ENCODE measurements at regions not wholly inside any gene's neighbourhood (a gene's known extent, or its start where the extent isn't known, plus 50 kb on each side); places are given as distances from the start of the nearest gene placed in this dataset.

DNA sequence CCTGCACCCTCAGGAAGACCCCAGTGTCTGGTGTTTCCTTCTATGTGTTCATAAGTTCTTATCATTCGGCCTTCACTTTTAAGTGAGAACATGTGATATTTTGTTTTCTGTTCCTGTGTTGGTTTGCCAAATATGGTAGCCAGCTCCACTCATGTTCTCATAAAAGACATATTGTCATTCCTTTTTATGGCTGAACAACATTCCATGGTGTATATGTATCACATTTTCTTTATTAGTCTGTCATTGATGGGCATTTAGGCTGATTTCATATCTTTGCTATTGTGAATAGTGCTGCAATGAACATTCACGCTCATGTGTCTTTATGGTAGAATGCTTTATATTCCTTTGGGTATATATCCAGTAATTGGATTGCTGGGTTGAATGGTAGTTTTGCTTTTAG lies 645.1 kb downstream of the SLC16A7 start:
- H3K9me3 ChIP-seq (ENCODE audit: low read length) = no peaks in the 10 kb centered on the region

DNA sequence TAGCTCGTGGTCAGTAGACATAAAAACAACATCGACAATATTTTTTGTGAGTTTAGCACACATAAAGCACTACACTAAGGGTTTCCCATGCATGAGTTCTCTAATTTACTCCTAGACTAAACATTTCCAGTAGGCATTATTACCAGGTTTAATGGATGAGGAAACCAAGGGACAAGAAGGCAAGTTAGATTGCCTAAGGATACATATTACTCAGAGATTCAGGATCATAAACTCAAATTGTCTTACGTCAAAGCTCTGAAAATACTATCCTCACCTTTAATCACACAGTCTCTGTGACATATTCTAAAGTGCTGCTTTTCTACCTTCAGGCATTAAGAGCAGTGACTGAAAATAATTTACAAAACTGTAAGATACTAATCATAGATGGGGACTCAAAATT lies 655.3 kb downstream of the SLC16A7 start:
- H3K4me3 ChIP-seq (ENCODE audit: low read depth, low read length, poor library complexity, severe bottlenecking) = no peak overlapping the region
- no TSS peak for BruUV-seq (replicated peaks)
- no peaks in the 10 kb centered on the region for H3K9me3 ChIP-seq (ENCODE audit: low read length)
- no peak overlapping the region for H2AFZ ChIP-seq (ENCODE audit: low read length)
- intact Hi-C loops (cut with micrococcal nuclease; ENCODE audit: unreplicated experiment) = no loop called here
- no peaks in the 10 kb centered on the region for H3K36me3 ChIP-seq (ENCODE audit: insufficient read depth, low read length)
- no peak for TF ChIP-seq EZH2phosphoT487 (IDR thresholded peaks at IDR 0.05; ENCODE audit: borderline replicate concordance, low read depth, low read length)
- TF ChIP-seq CTCF (conservative IDR thresholded peaks at IDR 0.05; ENCODE audit: low read length) = no peak
- no peak overlapping the region for H3K4me2 ChIP-seq (ENCODE audit: low read length)
- ChIA-PET CTCF (ENCODE audit: unreplicated experiment) (no interaction called here), POLR2A (no interaction called here)
- H4K20me1 ChIP-seq (ENCODE audit: insufficient read depth, low read length) = peaks cover 3% of the 10 kb centered on the region; the same call in 1 of the 2 replicates
- no peak for DNase-seq (ENCODE audit: low spot score)
- no peaks in the 10 kb centered on the region for H3K4me1 ChIP-seq (ENCODE audit: insufficient read depth, low read length, poor library complexity, severe bottlenecking)
- H3K9me2 ChIP-seq (ENCODE audit: insufficient read depth, low read length) = no peaks in the 10 kb centered on the region
- H3K27ac ChIP-seq (ENCODE audit: low read depth, low read length, poor library complexity, severe bottlenecking) = no peak overlapping the region
- H3K79me2 ChIP-seq (ENCODE audit: insufficient read depth, low read depth, low read length) = no peaks in the 10 kb centered on the region

More for the DNA sequence above, 645.1 kb downstream of the SLC16A7 start:
- Histone ChIP-seq H3K4me3 (ENCODE audit: low read depth, low read length, poor library complexity, severe bottlenecking) (no peak overlapping the region), H3K27ac (ENCODE audit: low read depth, low read length, poor library complexity, severe bottlenecking) (no peak overlapping the region), H3K4me1 (ENCODE audit: insufficient read depth, low read length, poor library complexity, severe bottlenecking) (no peaks in the 10 kb centered on the region), H3K9me2 (ENCODE audit: insufficient read depth, low read length) (no peaks in the 10 kb centered on the region), H3K36me3 (ENCODE audit: insufficient read depth, low read length) (no peaks in the 10 kb centered on the region), H2AFZ (ENCODE audit: low read length) (no peak overlapping the region), H3K4me2 (ENCODE audit: low read length) (no peak overlapping the region), H4K20me1 (ENCODE audit: insufficient read depth, low read length) (no peaks in the 10 kb centered on the region), H3K79me2 (ENCODE audit: insufficient read depth, low read depth, low read length) (no peaks in the 10 kb centered on the region)
- no peak for DNase-seq (ENCODE audit: low spot score)
- intact Hi-C loops (cut with micrococcal nuclease; ENCODE audit: unreplicated experiment) = no loop called here
- CTCF ChIA-PET (ENCODE audit: unreplicated experiment) = no interaction called here
- TF ChIP-seq EZH2phosphoT487 (IDR thresholded peaks at IDR 0.05; ENCODE audit: borderline replicate concordance, low read depth, low read length) (no peak), CTCF (conservative IDR thresholded peaks at IDR 0.05; ENCODE audit: low read length) (no peak)
- BruUV-seq (replicated peaks) = no TSS peak
- POLR2A ChIA-PET = no interaction called here

DNA sequence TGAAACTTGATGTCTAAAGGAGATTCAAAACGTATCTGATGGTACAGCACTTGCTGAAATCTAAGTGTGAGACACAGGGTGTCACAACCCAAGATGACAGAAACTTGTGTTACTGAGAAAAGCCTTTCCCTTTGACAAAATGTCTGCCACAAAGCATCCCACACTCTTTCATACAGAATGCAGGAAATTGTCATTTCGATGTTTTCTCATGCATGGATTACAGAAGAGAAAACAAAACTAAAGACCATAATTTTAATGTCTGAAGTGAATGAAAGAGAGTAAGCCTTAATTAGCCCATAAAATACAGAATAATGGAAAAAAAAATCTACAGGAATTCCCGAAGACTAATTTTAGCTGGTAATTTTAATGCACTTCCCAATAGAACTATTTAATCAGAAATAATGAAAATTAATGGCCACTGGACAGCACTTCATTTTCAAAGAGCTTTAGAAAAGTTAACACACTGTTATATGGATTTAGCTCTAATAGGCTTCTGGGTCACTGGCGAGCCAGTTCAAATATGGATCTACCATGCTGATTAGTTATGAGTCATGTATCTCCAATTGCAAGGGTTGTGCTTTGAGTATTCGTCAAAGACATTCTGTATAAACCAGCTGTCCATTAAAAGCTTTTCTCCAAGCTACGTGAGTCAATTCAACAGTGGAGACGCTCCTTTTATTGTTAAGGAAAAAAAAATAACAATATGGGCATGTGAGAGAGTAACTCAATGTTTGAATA lies 656.7 kb downstream of the SLC16A7 start:
- intact Hi-C loops (cut with micrococcal nuclease; ENCODE audit: unreplicated experiment) = no loop called here
- H3K79me2 ChIP-seq (ENCODE audit: insufficient read depth, low read depth, low read length) = no peaks in the 10 kb centered on the region
- H3K4me1 ChIP-seq (ENCODE audit: insufficient read depth, low read length, poor library complexity, severe bottlenecking) = no peaks in the 10 kb centered on the region
- H3K9me3 ChIP-seq (ENCODE audit: low read length) = no peaks in the 10 kb centered on the region
- H2AFZ ChIP-seq (ENCODE audit: low read length) = no peak overlapping the region
- H3K4me3 ChIP-seq (ENCODE audit: low read depth, low read length, poor library complexity, severe bottlenecking) = no peak overlapping the region
- H3K27ac ChIP-seq (ENCODE audit: low read depth, low read length, poor library complexity, severe bottlenecking) = no peak overlapping the region
- H3K4me2 ChIP-seq (ENCODE audit: low read length) = no peak overlapping the region
- H3K9me2 ChIP-seq (ENCODE audit: insufficient read depth, low read length) = no peaks in the 10 kb centered on the region
- TF ChIP-seq CTCF (conservative IDR thresholded peaks at IDR 0.05; ENCODE audit: low read length) = no peak
- no peak for TF ChIP-seq EZH2phosphoT487 (IDR thresholded peaks at IDR 0.05; ENCODE audit: borderline replicate concordance, low read depth, low read length)
- no TSS peak for BruUV-seq (replicated peaks)
- H3K36me3 ChIP-seq (ENCODE audit: insufficient read depth, low read length) = no peaks in the 10 kb centered on the region
- POLR2A ChIA-PET = interaction anchor here (0.5 kb wide), 1 partner anchor 322 kb away, joined by 3 read pairs; no protein-coding TSS in a partner anchor
- peaks cover 3% of the 10 kb centered on the region; the same call in 1 of the 2 replicates for H4K20me1 ChIP-seq (ENCODE audit: insufficient read depth, low read length)
- no peak for DNase-seq (ENCODE audit: low spot score)
- CTCF ChIA-PET (ENCODE audit: unreplicated experiment) = no interaction called here

Measured in OCI-LY7 (cell line).